ENCODE measurements at regions not wholly inside any gene's neighbourhood (a gene's known extent, or its start where the extent isn't known, plus 50 kb on each side); places are given as distances from the start of the nearest gene placed in this dataset.

- no peak overlapping the region for H3K27ac ChIP-seq
- H3K9me3 ChIP-seq (ENCODE audit: low read depth), result no peaks in the 10 kb centered on the region
- no peaks in the 10 kb centered on the region for H3K36me3 ChIP-seq
- no peak for TF ChIP-seq CTCF (IDR thresholded peaks at IDR 0.05; ENCODE audit: low read depth, low read length)
- peak in 1 of 2 donors; percentile 39 for DNase-seq (ENCODE audit: low read depth in 1 of 2, low spot score in 1 of 2)
- no peaks in the 10 kb centered on the region for H3K27me3 ChIP-seq
- no peak overlapping the region for H3K4me3 ChIP-seq
- H3K4me1 ChIP-seq (ENCODE audit: low read depth), result peaks cover 8% of the 10 kb centered on the region
These were observed 81.4 kb upstream of the LRATD1 start for GRCh38 chr2:14551069-14551468.

GRCh38 chr2:14552286-14552685, 80.2 kb upstream of the LRATD1 start:
- H3K27ac ChIP-seq, result no peak overlapping the region
- H3K4me3 ChIP-seq, result no peak overlapping the region
- H3K27me3 ChIP-seq, result no peaks in the 10 kb centered on the region
- no peak for TF ChIP-seq CTCF (IDR thresholded peaks at IDR 0.05; ENCODE audit: low read depth, low read length)
- peaks cover 8% of the 10 kb centered on the region for H3K4me1 ChIP-seq (ENCODE audit: low read depth)
- H3K9me3 ChIP-seq (ENCODE audit: low read depth), result no peaks in the 10 kb centered on the region
- H3K36me3 ChIP-seq, result no peaks in the 10 kb centered on the region
- DNase-seq (ENCODE audit: low read depth in 1 of 2, low spot score in 1 of 2), result no peak

GRCh38 chr2:14552818-14553217, 79.7 kb upstream of the LRATD1 start:
- H3K27me3 ChIP-seq, result no peaks in the 10 kb centered on the region
- no peak for TF ChIP-seq CTCF (IDR thresholded peaks at IDR 0.05; ENCODE audit: low read depth, low read length)
- H3K36me3 ChIP-seq, result no peaks in the 10 kb centered on the region
- H3K4me1 ChIP-seq (ENCODE audit: low read depth), result peaks cover 8% of the 10 kb centered on the region
- DNase-seq (ENCODE audit: low read depth in 1 of 2, low spot score in 1 of 2), result no peak
- no peak overlapping the region for H3K27ac ChIP-seq
- no peaks in the 10 kb centered on the region for H3K9me3 ChIP-seq (ENCODE audit: low read depth)
- H3K4me3 ChIP-seq, result no peak overlapping the region

- Histone ChIP-seq H3K36me3 (no peaks in the 10 kb centered on the region), H3K4me3 (no peak overlapping the region), H3K9me3 (ENCODE audit: low read depth) (no peaks in the 10 kb centered on the region), H3K27ac (no peak overlapping the region), H3K4me1 (ENCODE audit: low read depth) (peaks cover 8% of the 10 kb centered on the region), H3K27me3 (no peaks in the 10 kb centered on the region)
- no peak for DNase-seq (ENCODE audit: low read depth in 1 of 2, low spot score in 1 of 2)
- TF ChIP-seq CTCF (IDR thresholded peaks at IDR 0.05; ENCODE audit: low read depth, low read length), result no peak
These were observed 77.5 kb upstream of the LRATD1 start for GRCh38 chr2:14554849-14555545.

- H3K27me3 ChIP-seq, result no peaks in the 10 kb centered on the region
- no peaks in the 10 kb centered on the region for H3K9me3 ChIP-seq (ENCODE audit: low read depth)
- H3K4me1 ChIP-seq (ENCODE audit: low read depth), result no peaks in the 10 kb centered on the region
- H3K4me3 ChIP-seq, result no peak overlapping the region
- TF ChIP-seq CTCF (IDR thresholded peaks at IDR 0.05; ENCODE audit: low read depth, low read length), result no peak
- no peak for DNase-seq (ENCODE audit: low read depth in 1 of 2, low spot score in 1 of 2)
- H3K27ac ChIP-seq, result no peak overlapping the region
- no peaks in the 10 kb centered on the region for H3K36me3 ChIP-seq
These were observed 75.4 kb upstream of the LRATD1 start for GRCh38 chr2:14557111-14557510.

Measured in cardiac muscle cell (in vitro differentiated cells and primary cell).